ENCODE measurements at regions not wholly inside any gene's neighbourhood (a gene's known extent, or its start where the extent isn't known, plus 50 kb on each side); places are given as distances from the start of the nearest gene placed in this dataset.

DNA sequence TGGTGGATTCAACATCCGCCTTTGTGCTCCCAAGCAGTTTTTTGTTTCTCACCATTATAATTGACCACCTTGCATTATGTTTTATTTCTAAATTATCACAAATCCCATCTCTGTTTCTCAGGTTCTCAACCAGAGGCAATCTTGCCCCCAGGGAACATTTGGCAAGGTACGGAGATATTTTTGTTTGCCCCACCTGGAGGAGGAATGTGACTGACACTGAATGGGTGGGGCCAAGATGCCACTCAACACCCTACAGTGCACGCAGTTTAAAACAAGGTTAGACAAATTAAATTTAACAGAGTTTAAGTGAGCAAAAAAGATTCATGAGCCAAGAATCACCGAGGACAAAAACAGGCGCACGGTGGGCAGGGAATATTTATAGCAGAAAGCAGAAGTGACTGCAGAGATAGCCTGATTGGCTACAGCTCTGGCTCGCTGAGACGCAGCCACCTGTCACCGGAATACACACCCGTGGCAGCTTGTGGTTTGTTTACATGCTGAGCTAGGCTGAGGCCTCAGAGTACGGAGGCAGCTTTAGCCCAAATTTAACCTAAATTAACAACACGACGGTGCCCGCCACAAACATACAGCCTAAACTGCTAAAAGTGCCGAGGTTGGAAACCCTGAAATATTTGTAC, 150.0 kb upstream of the ALKAL2 start:
- Histone ChIP-seq H3K79me2 (ENCODE audit: insufficient read depth, low read length) (no peaks in the 10 kb centered on the region), H3K27me3 (ENCODE audit: insufficient read depth, low read length) (peaks cover 8% of the 10 kb centered on the region; the same call in 1 of the 2 replicates), H3K4me1 (ENCODE audit: control insufficient read depth in 1 of 2, insufficient read depth in 2 of 2, low read length in 2 of 2) (peaks cover 0 to 3% of the 10 kb centered on the region in 2 experiments; a peak in 1 of 4 replicates), H3K36me3 (ENCODE audit: control insufficient read depth in 1 of 2, insufficient read depth in 2 of 2, low read length in 2 of 2) (no peaks in the 10 kb centered on the region), H2AFZ (ENCODE audit: low read depth, low read length, poor library complexity, severe bottlenecking) (no peak overlapping the region), H3K27ac (ENCODE audit: low read depth, low read length) (no peak overlapping the region), H3K9ac (ENCODE audit: low read length) (no peak overlapping the region), H3K9me2 (ENCODE audit: insufficient read depth) (no peaks in the 10 kb centered on the region), H3K9me3 (ENCODE audit: control insufficient read depth in 1 of 2, insufficient read depth in 1 of 2, low read depth in 1 of 2, low read length in 2 of 2) (no peaks in the 10 kb centered on the region), H3K4me3 (replicated peaks in 1 of 2; ENCODE audit: low read depth in 1 of 2, low read length in 2 of 2) (no peak overlapping the region), H4K20me1 (ENCODE audit: insufficient read depth) (no peaks in the 10 kb centered on the region), H3K4me2 (ENCODE audit: low read length) (no peak overlapping the region)
- ATAC-seq (peak; percentile 32; the same call in 1 of the 2 replicates), DNase-seq (ENCODE audit: low read depth, low spot score) (no peak)
- TF ChIP-seq FOSL1 (IDR thresholded peaks at IDR 0.05; ENCODE audit: low read depth) (no peak), SRF (IDR thresholded peaks at IDR 0.05; ENCODE audit: low read depth) (no peak), RAD21 (IDR thresholded peaks at IDR 0.05; ENCODE audit: low read depth) (no peak), JUND (IDR thresholded peaks at IDR 0.05) (no peak), MAX (IDR thresholded peaks at IDR 0.05) (no peak), SIN3A (IDR thresholded peaks at IDR 0.05; ENCODE audit: low read depth) (no peak), EGR1 (IDR thresholded peaks at IDR 0.05; ENCODE audit: low read depth) (no peak), POLR2A (IDR thresholded peaks at IDR 0.05; ENCODE audit: borderline replicate concordance, extremely low read depth, insufficient read depth, insufficient read length) (no peak), TCF7L2 (IDR thresholded peaks at IDR 0.05; ENCODE audit: borderline replicate concordance, extremely low read depth, insufficient read depth, insufficient read length) (no peak), EZH2 (IDR thresholded peaks at IDR 0.05) (no peak), ELF1 (IDR thresholded peaks at IDR 0.05; ENCODE audit: borderline replicate concordance, low read depth) (no peak)
- TF ChIP-seq, protein P1, sequence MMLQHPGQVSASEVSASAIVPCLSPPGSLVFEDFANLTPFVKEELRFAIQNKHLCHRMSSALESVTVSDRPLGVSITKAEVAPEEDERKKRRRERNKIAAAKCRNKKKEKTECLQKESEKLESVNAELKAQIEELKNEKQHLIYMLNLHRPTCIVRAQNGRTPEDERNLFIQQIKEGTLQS (IDR thresholded peaks at IDR 0.05): no peak
- TF ChIP-seq, protein P2, sequence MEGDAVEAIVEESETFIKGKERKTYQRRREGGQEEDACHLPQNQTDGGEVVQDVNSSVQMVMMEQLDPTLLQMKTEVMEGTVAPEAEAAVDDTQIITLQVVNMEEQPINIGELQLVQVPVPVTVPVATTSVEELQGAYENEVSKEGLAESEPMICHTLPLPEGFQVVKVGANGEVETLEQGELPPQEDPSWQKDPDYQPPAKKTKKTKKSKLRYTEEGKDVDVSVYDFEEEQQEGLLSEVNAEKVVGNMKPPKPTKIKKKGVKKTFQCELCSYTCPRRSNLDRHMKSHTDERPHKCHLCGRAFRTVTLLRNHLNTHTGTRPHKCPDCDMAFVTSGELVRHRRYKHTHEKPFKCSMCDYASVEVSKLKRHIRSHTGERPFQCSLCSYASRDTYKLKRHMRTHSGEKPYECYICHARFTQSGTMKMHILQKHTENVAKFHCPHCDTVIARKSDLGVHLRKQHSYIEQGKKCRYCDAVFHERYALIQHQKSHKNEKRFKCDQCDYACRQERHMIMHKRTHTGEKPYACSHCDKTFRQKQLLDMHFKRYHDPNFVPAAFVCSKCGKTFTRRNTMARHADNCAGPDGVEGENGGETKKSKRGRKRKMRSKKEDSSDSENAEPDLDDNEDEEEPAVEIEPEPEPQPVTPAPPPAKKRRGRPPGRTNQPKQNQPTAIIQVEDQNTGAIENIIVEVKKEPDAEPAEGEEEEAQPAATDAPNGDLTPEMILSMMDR (IDR thresholded peaks at IDR 0.05 in 2 of 3, conservative IDR thresholded peaks at IDR 0.05 in 1 of 3; ENCODE audit: borderline replicate concordance in 1 of 3, insufficient read depth in 1 of 3, low read depth in 2 of 3, low read length in 2 of 3): no peak
- ChIA-PET CTCF (no interaction called here), POLR2A (no interaction called here), RAD21 (ENCODE audit: low non-redundant PET in 1 of 2, low total read pairs in 2 of 2, uncharacterized antibody in 2 of 2, unreplicated experiment in 2 of 2) (no interaction called here)
- BruUV-seq (replicated peaks): no TSS peak
- intact Hi-C loops (cut with micrococcal nuclease): no loop called here

Measured in HCT116 (cell line).